Psoas muscle (tissue), 7 donors: ENCODE measurements at regions not wholly inside any gene's neighbourhood (a gene's known extent, or its start where the extent isn't known, plus 50 kb on each side); places are given as distances from the start of the nearest gene placed in this dataset.

Experiments
- ATAC-seq, 4 donors: fragments of 200-7000 bp; cut with Tn5 transposase; one replicate each; pipeline ENCODE4 v1.9.1; 2020; ENCODE audit warnings: moderate library complexity in 3 of 4, mild to moderate bottlenecking in 2 of 4
- DNase-seq, 2 donors: peaks; one replicate each; pipeline ENCODE4 v3.0.0-alpha.2; 2020
- H3K27ac ChIP-seq: fragments of 200-600 bp; one replicate; pipeline ENCODE4 v1.8.0; 2022
- H3K27me3 ChIP-seq, 3 donors: fragments of 200-600 bp in 1 of 3; one replicate each; pipeline versions ENCODE4 v1.6.1 to v1.8.0; 2013 to 2022; ENCODE audit warnings: low read length in 2 of 3, mild to moderate bottlenecking in 2 of 3, moderate library complexity in 1 of 3; ENCODE audit not compliant: insufficient read depth in 3 of 3
- H3K36me3 ChIP-seq, 2 donors: fragments of 200-600 bp in 1 of 2; one replicate each; pipeline versions ENCODE4 v1.6.1 to v1.8.0; 2013 to 2022; ENCODE audit warnings: low read depth in 1 of 2, mild to moderate bottlenecking in 1 of 2, moderate library complexity in 1 of 2; ENCODE audit not compliant: insufficient read depth in 1 of 2
- H3K4me1 ChIP-seq: fragments of 200-600 bp; one replicate; pipeline ENCODE4 v1.8.0; 2022
- H3K4me3 ChIP-seq: fragments of 200-600 bp; one replicate; pipeline ENCODE4 v1.8.0; 2022; ENCODE audit warnings: mild to moderate bottlenecking
- H3K9me3 ChIP-seq: fragments of 200-600 bp; one replicate; pipeline ENCODE4 v1.8.0; 2022
- WGBS, 3 donors: extraction: QIAGEN DNeasy Blood & Tissue Kit; methylation state at CpG; one replicate each; pipeline versions ENCODE4 v1.1.6 to v1.1.7; 2013; 5-methylcytosine and 5-hydroxymethylcytosine counted together
- intact Hi-C, 2 donors: fragments of 100-400 bp; cut with DNase I; formaldehyde crosslinking; loops; one replicate each; pipeline versions ENCODE4 v1.11.0 to v1.14.2; 2022
- TF ChIP-seq, protein P1 (sequence below): fragments of 200-600 bp; IDR thresholded peaks from one replicate; pipeline ENCODE4 v1.8.0; 2022; ENCODE audit warnings: antibody characterized with exemption
- donor health status: healthy with polysubstance abuse.
- donor health status: DM: no; HTN: no; CAD: no; lungs with moderate emphysema.
- donor health status: Bipolar disorder and iron deficiency.
- donor health status: healthy.
- donor health status: DM: yes; HTN: yes; CAD: no.
- donor health status: DM: no; HTN: no; CAD: no.
- donor health status: DM: yes; HTN: yes; CAD: no.

GRCh38 chr6:98274691-98275090 is 559.7 kb upstream of the POU3F2 start:
- intact Hi-C loops, result no loop called here
- H3K4me1 ChIP-seq, result no peaks in the 10 kb centered on the region
- DNase-seq (no peak), ATAC-seq (no peak)
- TF ChIP-seq, protein P1, sequence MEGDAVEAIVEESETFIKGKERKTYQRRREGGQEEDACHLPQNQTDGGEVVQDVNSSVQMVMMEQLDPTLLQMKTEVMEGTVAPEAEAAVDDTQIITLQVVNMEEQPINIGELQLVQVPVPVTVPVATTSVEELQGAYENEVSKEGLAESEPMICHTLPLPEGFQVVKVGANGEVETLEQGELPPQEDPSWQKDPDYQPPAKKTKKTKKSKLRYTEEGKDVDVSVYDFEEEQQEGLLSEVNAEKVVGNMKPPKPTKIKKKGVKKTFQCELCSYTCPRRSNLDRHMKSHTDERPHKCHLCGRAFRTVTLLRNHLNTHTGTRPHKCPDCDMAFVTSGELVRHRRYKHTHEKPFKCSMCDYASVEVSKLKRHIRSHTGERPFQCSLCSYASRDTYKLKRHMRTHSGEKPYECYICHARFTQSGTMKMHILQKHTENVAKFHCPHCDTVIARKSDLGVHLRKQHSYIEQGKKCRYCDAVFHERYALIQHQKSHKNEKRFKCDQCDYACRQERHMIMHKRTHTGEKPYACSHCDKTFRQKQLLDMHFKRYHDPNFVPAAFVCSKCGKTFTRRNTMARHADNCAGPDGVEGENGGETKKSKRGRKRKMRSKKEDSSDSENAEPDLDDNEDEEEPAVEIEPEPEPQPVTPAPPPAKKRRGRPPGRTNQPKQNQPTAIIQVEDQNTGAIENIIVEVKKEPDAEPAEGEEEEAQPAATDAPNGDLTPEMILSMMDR, result no peak
- WGBS, 3 donors, result 40 to 89% (median 40%) methylated on average over 2 of the region's 2 CpGs
- no peak overlapping the region for H3K27ac ChIP-seq
- H3K36me3 ChIP-seq, result no peaks in the 10 kb centered on the region
- no peaks in the 10 kb centered on the region for H3K27me3 ChIP-seq
- no peaks in the 10 kb centered on the region for H3K9me3 ChIP-seq
- no peak overlapping the region for H3K4me3 ChIP-seq

DNA sequence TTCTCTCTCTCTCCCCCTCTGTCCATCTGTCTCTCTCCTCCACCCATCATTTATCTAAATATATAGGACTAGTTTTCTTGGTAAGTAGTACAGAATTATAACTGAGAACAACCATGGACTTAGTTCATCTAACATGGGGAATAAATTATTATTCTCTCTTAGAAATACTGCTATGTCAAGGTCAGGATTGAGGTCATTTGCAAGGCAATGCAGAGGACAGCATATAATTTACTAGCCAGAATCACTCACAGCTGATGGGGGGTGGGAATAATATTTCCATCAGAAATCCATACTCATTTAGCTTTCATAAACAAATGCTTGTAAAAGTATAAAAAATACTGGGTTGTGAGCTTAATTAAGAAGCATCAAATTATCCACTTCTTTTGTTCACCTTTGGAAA is 553.9 kb upstream of the POU3F2 start:
- Histone ChIP-seq H3K27me3 (no peaks in the 10 kb centered on the region), H3K4me3 (no peak overlapping the region), H3K27ac (no peak overlapping the region), H3K9me3 (no peaks in the 10 kb centered on the region), H3K4me1 (no peaks in the 10 kb centered on the region), H3K36me3 (no peaks in the 10 kb centered on the region)
- intact Hi-C loops, result no loop called here
- no peak for DNase-seq
- TF ChIP-seq, protein P1, result no peak
- ATAC-seq, result no peak

DNA sequence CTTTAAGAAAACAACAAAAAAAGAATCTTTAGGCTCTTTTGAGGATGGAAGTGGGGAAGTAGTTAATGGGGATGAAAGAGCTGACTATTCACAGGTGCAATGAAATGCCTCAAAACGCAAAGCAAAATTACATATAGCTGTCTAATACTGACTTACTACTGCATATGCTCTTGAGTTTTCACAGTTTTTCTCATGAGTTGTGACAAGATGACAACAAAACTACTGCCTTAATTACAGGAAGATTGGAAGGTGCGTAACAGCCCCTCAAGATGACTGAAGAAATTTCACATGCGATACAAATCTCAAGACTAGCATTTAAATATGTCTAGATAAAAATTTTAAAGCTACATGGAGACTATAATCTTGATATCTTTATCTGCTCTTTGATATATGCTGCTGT is 547.8 kb upstream of the POU3F2 start:
- DNase-seq (no peak), ATAC-seq (no peak)
- Histone ChIP-seq H3K4me1 (no peaks in the 10 kb centered on the region), H3K9me3 (no peaks in the 10 kb centered on the region), H3K27me3 (no peaks in the 10 kb centered on the region), H3K36me3 (no peaks in the 10 kb centered on the region), H3K27ac (no peak overlapping the region), H3K4me3 (no peak overlapping the region)
- TF ChIP-seq, protein P1, result no peak
- WGBS, 3 donors, result 90 to 94% (median 93%) methylated on average over 3 of the region's 3 CpGs
- intact Hi-C loops, result no loop called here

DNA sequence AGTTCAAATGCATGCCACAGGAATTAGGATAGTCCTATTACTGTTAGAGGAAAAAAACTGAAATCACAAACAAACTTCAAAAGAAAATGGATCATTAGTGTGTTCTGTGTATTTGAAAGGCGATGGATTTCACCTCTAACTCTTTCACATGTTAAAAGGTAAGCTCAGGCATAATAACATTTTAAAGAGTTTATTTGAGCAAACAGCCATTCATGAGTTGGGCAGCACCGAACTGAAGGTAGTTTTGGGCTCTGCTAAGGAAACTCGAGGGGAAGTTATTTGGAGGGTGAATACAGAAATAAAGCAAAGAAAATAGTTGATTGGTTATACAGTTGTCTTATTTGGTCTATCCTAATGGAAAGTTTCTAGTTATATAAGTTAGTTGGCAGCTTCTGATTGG is 546.5 kb upstream of the POU3F2 start:
- Histone ChIP-seq H3K4me3 (no peak overlapping the region), H3K36me3 (no peaks in the 10 kb centered on the region), H3K27ac (no peak overlapping the region), H3K27me3 (no peaks in the 10 kb centered on the region), H3K4me1 (no peaks in the 10 kb centered on the region), H3K9me3 (no peaks in the 10 kb centered on the region)
- TF ChIP-seq, protein P1, result no peak
- ATAC-seq, result no peak
- 82 to 92% (median 88%) methylated on average over 3 of the region's 3 CpGs for whole genome bisulfite sequencing, 3 donors
- DNase-seq, result no peak
- intact Hi-C loops, result no loop called here

DNA sequence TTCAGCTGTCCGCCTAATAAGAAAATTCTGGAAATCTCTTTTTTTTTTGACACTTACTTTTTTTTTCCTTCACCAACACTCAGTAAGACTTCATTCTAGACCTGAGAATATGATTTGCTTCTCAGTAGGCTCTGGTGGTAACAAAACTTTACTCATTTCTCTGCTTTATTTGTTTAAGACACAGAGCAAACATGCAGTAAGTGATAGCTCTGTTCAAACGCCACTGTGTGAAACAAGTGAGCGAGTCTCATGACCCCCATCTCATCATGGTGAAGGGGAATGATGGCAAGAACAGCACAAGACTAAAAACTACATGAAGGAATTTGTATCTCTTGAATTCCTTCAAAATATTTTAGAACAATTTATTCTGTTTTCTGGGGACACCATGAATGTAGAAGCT is 541.6 kb upstream of the POU3F2 start:
- DNase-seq (no peak), ATAC-seq (no peak)
- Histone ChIP-seq H3K36me3 (no peaks in the 10 kb centered on the region), H3K4me3 (no peak overlapping the region), H3K9me3 (no peaks in the 10 kb centered on the region), H3K27ac (no peak overlapping the region), H3K4me1 (no peaks in the 10 kb centered on the region), H3K27me3 (no peaks in the 10 kb centered on the region)
- WGBS, 3 donors, result 63 to 71% (median 67%) methylated on average over 3 of the region's 3 CpGs
- intact Hi-C loops, result no loop called here
- TF ChIP-seq, protein P1, result no peak
